Esophagus muscularis mucosa (tissue), 3 donors: ENCODE measurements at regions not wholly inside any gene's neighbourhood (a gene's known extent, or its start where the extent isn't known, plus 50 kb on each side); places are given as distances from the start of the nearest gene placed in this dataset.

Experiments used
- CTCF ChIP-seq, 3 experiments: fragments of 200-600 bp in 2 of 3; fragments of 450-650 bp in 1 of 3; sonication (generic) in 2 of 3; IDR thresholded peaks; one replicate each; pipeline ENCODE4 v1.5.1; 2017 to 2019; ENCODE audit warnings: antibody characterized with exemption in 3 of 3, mild to moderate bottlenecking in 2 of 3, moderate library complexity in 1 of 3
- POLR2A ChIP-seq: fragments of 450-650 bp; IDR thresholded peaks from one replicate; pipeline ENCODE4 v1.6.1; 2017; ENCODE audit warnings: antibody characterized with exemption, moderate library complexity, mild to moderate bottlenecking, low read depth

GRCh38 chr18:47593744-47594472 lies 336.6 kb downstream of the SMAD2 start:
- TF ChIP-seq POLR2A, result no peak
- no peak for TF ChIP-seq CTCF (IDR thresholded peaks at IDR 0.05)
